DND-41 (cell line): ENCODE measurements at regions not wholly inside any gene's neighbourhood (a gene's known extent, or its start where the extent isn't known, plus 50 kb on each side); places are given as distances from the start of the nearest gene placed in this dataset.

ENCODE experiments used
- ATAC-seq: fragments of 200-7000 bp; cut with Tn5 transposase; 3 replicates; pipeline ENCODE4 v1.9.1; 2021; ENCODE audit warnings: low read depth; ENCODE audit not compliant: insufficient read depth
- DNase-seq: peaks from one replicate; pipeline ENCODE4 v3.0.0-alpha.2; 2020
- H2AFZ ChIP-seq: 2 replicates; pipeline ENCODE4 v1.6.0; 2012; ENCODE audit warnings: low read depth, low read length
- H3K27ac ChIP-seq: 2 replicates; pipeline ENCODE4 v1.5.1; 2012; ENCODE audit warnings: low read length, inconsistent platforms
- H3K27me3 ChIP-seq: fragments of 200-600 bp; sonication (generic); 2 replicates; pipeline ENCODE4 v1.6.0; 2012; ENCODE audit warnings: low read length, mild to moderate bottlenecking, inconsistent platforms; ENCODE audit not compliant: insufficient read depth, poor library complexity
- H3K36me3 ChIP-seq: 2 replicates; pipeline ENCODE4 v1.5.1; 2012; ENCODE audit warnings: low read length, inconsistent platforms; ENCODE audit not compliant: insufficient read depth
- H3K4me1 ChIP-seq: 2 replicates; pipeline ENCODE4 v1.5.1; 2012; ENCODE audit warnings: mild to moderate bottlenecking, low read length; ENCODE audit not compliant: insufficient read depth
- H3K4me2 ChIP-seq: 2 replicates; pipeline ENCODE4 v1.6.0; 2012; ENCODE audit warnings: mild to moderate bottlenecking, moderate library complexity, low read length, inconsistent platforms; ENCODE audit not compliant: insufficient read depth
- H3K4me3 ChIP-seq, 2 experiments: fragments of 200-600 bp in 1 of 2; shearing (Covaris generic) in 1 of 2; 2 replicates each; pipeline ENCODE4 v1.5.1; 2012 to 2016; ENCODE audit warnings: inconsistent platforms in 2 of 2, low read length in 2 of 2, mild to moderate bottlenecking in 2 of 2, low read depth in 1 of 2, moderate library complexity in 1 of 2
- H3K79me2 ChIP-seq: 2 replicates; pipeline ENCODE4 v1.6.0; 2012; ENCODE audit warnings: low read length, inconsistent platforms; ENCODE audit not compliant: insufficient read depth
- H3K9ac ChIP-seq: 2 replicates; pipeline ENCODE4 v1.6.0; 2012; ENCODE audit warnings: low read depth, mild to moderate bottlenecking, inconsistent platforms, low read length, moderate library complexity
- H3K9me3 ChIP-seq: 2 replicates; pipeline ENCODE4 v1.5.1; 2012; ENCODE audit warnings: low read length, moderate library complexity, mild to moderate bottlenecking, inconsistent platforms; ENCODE audit not compliant: insufficient read depth, severe bottlenecking
- H4K20me1 ChIP-seq: 2 replicates; pipeline ENCODE4 v1.6.0; 2012; ENCODE audit warnings: low read length; ENCODE audit not compliant: insufficient read depth
- CTCF ChIP-seq: IDR thresholded peaks from 2 replicates; pipeline ENCODE4 v1.5.1; 2012; ENCODE audit warnings: borderline replicate concordance, low read length, moderate library complexity, mild to moderate bottlenecking; ENCODE audit not compliant: poor library complexity, severe bottlenecking; ENCODE audit errors: extremely low read depth
- EZH2 ChIP-seq: IDR thresholded peaks from 3 replicates; pipeline ENCODE4 v1.6.1; 2012; ENCODE audit warnings: borderline replicate concordance, low read depth, mild to moderate bottlenecking, moderate library complexity, low read length, inconsistent platforms; ENCODE audit not compliant: severe bottlenecking

GRCh38 chr1:36675106-36675505 lies 192.4 kb upstream of the CSF3R start:
- H3K9me3 ChIP-seq: no peaks in the 10 kb centered on the region
- H4K20me1 ChIP-seq: no peaks in the 10 kb centered on the region
- no peak for TF ChIP-seq EZH2
- no peak for TF ChIP-seq CTCF
- ATAC-seq (no peak), DNase-seq (no peak)
- H3K9ac ChIP-seq: no peak overlapping the region
- no peak overlapping the region for H2AFZ ChIP-seq
- H3K36me3 ChIP-seq: no peaks in the 10 kb centered on the region
- peaks cover 18% of the 10 kb centered on the region for H3K27me3 ChIP-seq
- H3K4me1 ChIP-seq: no peaks in the 10 kb centered on the region
- no peaks in the 10 kb centered on the region for H3K79me2 ChIP-seq
- no peak overlapping the region for H3K27ac ChIP-seq
- H3K4me3 ChIP-seq: no peak overlapping the region
- H3K4me2 ChIP-seq: no peak overlapping the region

GRCh38 chr1:36673202-36673601 lies 190.5 kb upstream of the CSF3R start:
- no peak for DNase-seq
- Histone ChIP-seq H3K36me3 (no peaks in the 10 kb centered on the region), H3K4me2 (no peak overlapping the region), H4K20me1 (no peaks in the 10 kb centered on the region), H3K9ac (no peak overlapping the region), H3K9me3 (no peaks in the 10 kb centered on the region), H3K27ac (no peak overlapping the region), H3K27me3 (peaks cover 14% of the 10 kb centered on the region), H3K4me3 (no peak overlapping the region), H3K79me2 (no peaks in the 10 kb centered on the region), H2AFZ (no peak overlapping the region), H3K4me1 (no peaks in the 10 kb centered on the region)
- no peak for ATAC-seq
- TF ChIP-seq CTCF: no peak
- no peak for TF ChIP-seq EZH2

- Histone ChIP-seq H3K4me2 (no peak overlapping the region), H2AFZ (no peak overlapping the region), H3K9me3 (no peaks in the 10 kb centered on the region), H3K9ac (no peak overlapping the region), H3K4me1 (no peaks in the 10 kb centered on the region), H3K27ac (no peak overlapping the region), H3K27me3 (no peaks in the 10 kb centered on the region), H4K20me1 (no peaks in the 10 kb centered on the region), H3K79me2 (no peaks in the 10 kb centered on the region), H3K36me3 (no peaks in the 10 kb centered on the region), H3K4me3 (no peak overlapping the region)
- ATAC-seq: no peak
- DNase-seq: no peak
- no peak for TF ChIP-seq EZH2
- TF ChIP-seq CTCF: no peak
These were observed 186.5 kb upstream of the CSF3R start for GRCh38 chr1:36669262-36669661.

- Histone ChIP-seq H4K20me1 (no peaks in the 10 kb centered on the region), H3K4me2 (no peak overlapping the region), H3K27ac (no peak overlapping the region), H3K27me3 (no peaks in the 10 kb centered on the region), H3K4me1 (no peaks in the 10 kb centered on the region), H3K9ac (no peak overlapping the region), H3K4me3 (no peak overlapping the region), H3K79me2 (no peaks in the 10 kb centered on the region), H3K9me3 (no peaks in the 10 kb centered on the region), H2AFZ (no peak overlapping the region), H3K36me3 (no peaks in the 10 kb centered on the region)
- ATAC-seq: no peak
- TF ChIP-seq EZH2: no peak
- TF ChIP-seq CTCF: no peak
- DNase-seq: no peak
These were observed 185.1 kb upstream of the CSF3R start for GRCh38 chr1:36667836-36668235.
